K562 (cell line): ENCODE measurements at regions not wholly inside any gene's neighbourhood (a gene's known extent, or its start where the extent isn't known, plus 50 kb on each side); places are given as distances from the start of the nearest gene placed in this dataset.

Experiments used
- ATAC-seq: fragments of 200-7000 bp; cut with Tn5 transposase; 3 replicates; pipeline ENCODE4 v1.9.1; 2020; ENCODE audit warnings: moderate library complexity
- BruUV-seq: library from RNA; stranded (reverse); fragments of 400-500 nt; replicated peaks from 2 replicates; lab custom pipeline; 2021; lab: Mats Ljungman, UMichigan
- CTCF ChIA-PET: fragments of 300-600 bp; formaldehyde crosslinking; extraction: SDS; loops from one replicate; lab custom pipeline; 2021; ENCODE audit warnings: low intra/inter-chr PET ratio; lab: Yijun Ruan, JAX
- POLR2A ChIA-PET: fragments of 300-600, 350-650 bp; sonication (Branson Sonifier 250); formaldehyde crosslinking; extraction: SDS; loops from one replicate; lab custom pipeline; 2021; ENCODE audit warnings: antibody characterized with exemption, inconsistent platforms; lab: Yijun Ruan, JAX
- DNase-seq, 4 experiments: peaks; one replicate each; pipeline versions ENCODE4 v3.0.0 to v3.0.0-alpha.2; 2011 to 2018; ENCODE audit warnings: low spot score in 3 of 4, mixed read lengths in 3 of 4; ENCODE audit errors: extremely low read depth in 1 of 4
- FAIRE-seq: peaks from 2 replicates; lab custom pipeline; 2011; peaks lifted over from hg19 to GRCh38; lab: Jason Lieb, UNC
- H2AFZ ChIP-seq: 2 replicates; pipeline ENCODE4 v1.6.0; 2011; ENCODE audit warnings: low read depth, low read length, control low read depth, inconsistent platforms
- H3K27ac ChIP-seq: fragments of 200-600 bp; 3 replicates; pipeline ENCODE4 v1.8.0; 2011; ENCODE audit warnings: low read depth, mild to moderate bottlenecking, control low read depth, inconsistent platforms, low read length, moderate library complexity, mixed read lengths; ENCODE audit errors: extremely low read depth
- H3K27me3 ChIP-seq, 2 experiments: fragments of 300-600 bp in 1 of 2; 2 replicates in 1 of 2; 3 replicates in 1 of 2; pipeline versions ENCODE4 v1.6.0 to v1.8.0; 2011; ENCODE audit warnings: inconsistent platforms in 2 of 2, low read length in 2 of 2, mild to moderate bottlenecking in 1 of 2, mixed read lengths in 1 of 2, moderate library complexity in 1 of 2; ENCODE audit not compliant: control insufficient read depth in 2 of 2, insufficient read depth in 2 of 2
- H3K36me3 ChIP-seq: fragments of 300-600 bp; 3 replicates; pipeline ENCODE4 v1.8.0; 2011; ENCODE audit warnings: mild to moderate bottlenecking, low read length, inconsistent platforms; ENCODE audit not compliant: control insufficient read depth, insufficient read depth
- H3K4me1 ChIP-seq, 2 experiments: fragments of 200-600 bp in 1 of 2; replicated peaks in 1 of 2; 2 replicates in 1 of 2; 3 replicates in 1 of 2; pipeline versions ENCODE4 v1.5.1 to v1.8.0; 2011; ENCODE audit warnings: inconsistent platforms in 2 of 2, low read length in 2 of 2, mild to moderate bottlenecking in 1 of 2, mixed read lengths in 1 of 2, moderate library complexity in 1 of 2; ENCODE audit not compliant: control insufficient read depth in 2 of 2, insufficient read depth in 2 of 2
- H3K4me2 ChIP-seq: 2 replicates; pipeline ENCODE4 v1.6.1; 2011; ENCODE audit warnings: low read length, control low read depth, inconsistent platforms, mixed read lengths; ENCODE audit not compliant: insufficient read depth
- H3K4me3 ChIP-seq: fragments of 200-600 bp; sonication (generic), shearing (Covaris generic); 2 replicates; pipeline ENCODE4 v1.5.1; 2016; ENCODE audit warnings: control low read depth, inconsistent platforms
- H3K79me2 ChIP-seq: fragments of 200-600 bp; 3 replicates; pipeline ENCODE4 v1.8.0; 2011; ENCODE audit warnings: low read length, inconsistent platforms; ENCODE audit not compliant: control insufficient read depth, insufficient read depth
- H3K9ac ChIP-seq, 2 experiments: 2 replicates each; pipeline versions ENCODE4 v1.6.0 to v1.6.1; 2011; ENCODE audit warnings: low read depth in 2 of 2, low read length in 2 of 2, control low read depth in 1 of 2, inconsistent platforms in 1 of 2, mild to moderate bottlenecking in 1 of 2, mixed read lengths in 1 of 2; ENCODE audit not compliant: insufficient read depth in 1 of 2
- H3K9me1 ChIP-seq: one replicate; pipeline ENCODE4 v1.6.0; 2011; ENCODE audit warnings: inconsistent platforms, mild to moderate bottlenecking, low read length, moderate library complexity; ENCODE audit not compliant: control insufficient read depth, insufficient read depth
- H3K9me3 ChIP-seq: replicated peaks from 2 replicates; pipeline ENCODE4 v1.5.1; 2011; ENCODE audit warnings: low read depth, low read length, inconsistent platforms; ENCODE audit not compliant: control insufficient read depth, insufficient read depth
- H4K20me1 ChIP-seq: replicated peaks from 2 replicates; pipeline ENCODE4 v1.6.1; 2011; ENCODE audit warnings: low read length, inconsistent platforms, mixed read lengths; ENCODE audit not compliant: control insufficient read depth, insufficient read depth
- BRCA1 ChIP-seq, 2 experiments: fragments of 450-650 bp in 1 of 2; sonication (generic) in 1 of 2; formaldehyde crosslinking in 1 of 2; IDR thresholded peaks; 2 replicates each; pipeline versions ENCODE4 v1.5.0 to v1.6.1; 2017 to 2020; ENCODE audit warnings: mild to moderate bottlenecking in 1 of 2, missing genetic modification reagents in 1 of 2
- CXXC5 ChIP-seq: fragments of 250-450 bp; sonication (Bioruptor Pico); IDR thresholded peaks from 2 replicates; pipeline ENCODE4 v1.8.0; 2022; ENCODE audit warnings: inconsistent platforms, mild to moderate bottlenecking, moderate library complexity
- HMGN3 ChIP-seq: IDR thresholded peaks from 2 replicates; pipeline ENCODE4 v1.6.1; 2011; ENCODE audit warnings: borderline replicate concordance, low read depth, mild to moderate bottlenecking, mixed read lengths, low read length; ENCODE audit not compliant: insufficient read length; ENCODE audit errors: extremely low read depth
- KLF16 ChIP-seq: IDR thresholded peaks from 2 replicates; pipeline ENCODE4 v1.6.1; 2016; ENCODE audit warnings: antibody characterized with exemption
- PHB2 ChIP-seq: fragments of 450-650 bp; IDR thresholded peaks from 2 replicates; pipeline ENCODE4 v1.6.1; 2017; ENCODE audit warnings: low read depth
- SMC3 ChIP-seq: conservative IDR thresholded peaks from 2 replicates; pipeline ENCODE4 v1.6.1; 2011; ENCODE audit warnings: low read depth, low read length, improper control_type of control experiment; ENCODE audit not compliant: insufficient read depth
- TARDBP ChIP-seq: fragments of 450-650 bp; IDR thresholded peaks from 2 replicates; pipeline ENCODE4 v1.6.1; 2016
- ZNF165 ChIP-seq: fragments of 250-450 bp; sonication (Bioruptor Pico); IDR thresholded peaks from 2 replicates; pipeline ENCODE4 v1.4.0; 2020; ENCODE audit warnings: borderline replicate concordance
- ZNF282 ChIP-seq: sonication (generic); formaldehyde crosslinking; IDR thresholded peaks from 2 replicates; pipeline ENCODE4 v1.8.1; 2023; ENCODE audit warnings: missing genetic modification reagents
- ZNF431 ChIP-seq: sonication (generic); formaldehyde crosslinking; IDR thresholded peaks from 2 replicates; pipeline ENCODE4 v1.8.0; 2022; ENCODE audit warnings: mild to moderate bottlenecking, missing genetic modification reagents
- WGBS: fragments of 100-300 bp; shearing (Covaris generic); methylation state at CpG from one replicate; pipeline ENCODE4 v1.1.6; 2016; ENCODE audit warnings: low coverage, mixed read lengths; ENCODE audit not compliant: insufficient coverage; ENCODE audit errors: missing lambda C conversion rate; 5-methylcytosine and 5-hydroxymethylcytosine counted together
- in situ Hi-C: fragments of 300-500 bp; cut with MboI; formaldehyde crosslinking; loops from 4 replicates; pipeline ENCODE4 v1.15.0; 2018; ENCODE audit warnings: inconsistent platforms, mixed read lengths
- intact Hi-C: fragments of 100-400 bp; cut with micrococcal nuclease; formaldehyde crosslinking; loops from 2 replicates; pipeline ENCODE4 v1.14.2; 2022
- TF ChIP-seq, protein P1 (sequence below): sonication (generic); formaldehyde crosslinking; IDR thresholded peaks from 2 replicates; pipeline ENCODE4 v1.4.0; 2020; ENCODE audit warnings: mild to moderate bottlenecking, missing genetic modification reagents

DNA sequence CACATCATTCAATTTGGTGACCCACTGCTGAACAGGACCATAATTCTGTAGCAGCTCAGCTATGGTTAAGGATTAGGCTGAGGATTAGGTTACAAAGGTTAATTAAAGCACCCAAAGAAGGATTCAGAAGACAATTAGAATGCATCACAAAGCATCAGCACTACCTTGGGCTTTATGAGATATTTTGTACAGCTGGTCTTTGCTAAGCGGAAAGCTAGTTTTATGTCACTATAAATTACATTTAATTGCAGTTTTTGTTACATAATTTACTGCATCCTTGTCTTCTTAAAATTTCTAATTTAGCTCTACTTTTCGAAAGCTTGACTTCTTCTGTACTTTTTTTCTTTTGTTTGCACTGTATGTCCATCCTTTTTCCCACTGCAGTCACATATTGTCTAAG, 711.5 kb downstream of the RPS29 start (continued):
- TF ChIP-seq PHB2: no peak
- TF ChIP-seq BRCA1 (IDR thresholded peaks at IDR 0.05): no peak
- TF ChIP-seq BRCA1 (CRISPR knock-in tag; IDR thresholded peaks at IDR 0.05): no peak
- TF ChIP-seq, protein P1, sequence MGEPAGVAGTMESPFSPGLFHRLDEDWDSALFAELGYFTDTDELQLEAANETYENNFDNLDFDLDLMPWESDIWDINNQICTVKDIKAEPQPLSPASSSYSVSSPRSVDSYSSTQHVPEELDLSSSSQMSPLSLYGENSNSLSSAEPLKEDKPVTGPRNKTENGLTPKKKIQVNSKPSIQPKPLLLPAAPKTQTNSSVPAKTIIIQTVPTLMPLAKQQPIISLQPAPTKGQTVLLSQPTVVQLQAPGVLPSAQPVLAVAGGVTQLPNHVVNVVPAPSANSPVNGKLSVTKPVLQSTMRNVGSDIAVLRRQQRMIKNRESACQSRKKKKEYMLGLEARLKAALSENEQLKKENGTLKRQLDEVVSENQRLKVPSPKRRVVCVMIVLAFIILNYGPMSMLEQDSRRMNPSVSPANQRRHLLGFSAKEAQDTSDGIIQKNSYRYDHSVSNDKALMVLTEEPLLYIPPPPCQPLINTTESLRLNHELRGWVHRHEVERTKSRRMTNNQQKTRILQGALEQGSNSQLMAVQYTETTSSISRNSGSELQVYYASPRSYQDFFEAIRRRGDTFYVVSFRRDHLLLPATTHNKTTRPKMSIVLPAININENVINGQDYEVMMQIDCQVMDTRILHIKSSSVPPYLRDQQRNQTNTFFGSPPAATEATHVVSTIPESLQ (CRISPR knock-in tag): no peak
- no peak for TF ChIP-seq ZNF431

DNA sequence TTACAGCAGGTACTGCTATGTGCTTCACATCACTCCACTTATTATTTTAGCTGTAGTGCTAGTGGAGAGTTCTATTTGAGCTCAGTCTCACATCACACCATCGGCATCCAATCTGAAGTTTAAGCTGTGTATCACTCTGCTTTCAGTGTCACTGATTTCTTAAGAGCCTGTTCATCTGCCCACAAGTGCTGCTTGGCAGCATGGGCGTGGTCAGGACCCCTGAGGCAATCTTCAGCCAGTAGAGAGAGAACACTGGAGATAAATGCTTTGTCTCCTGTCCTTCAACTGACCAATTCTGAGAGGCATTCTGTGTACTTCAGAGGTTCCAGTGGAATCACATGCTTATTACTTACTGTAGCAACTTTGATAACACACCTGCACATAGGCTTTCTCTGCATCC, 728.8 kb downstream of the RPS29 start:
- ChIA-PET CTCF (no interaction called here), POLR2A (no interaction called here)
- intact Hi-C loops: no loop called here
- no peak for DNase-seq
- Histone ChIP-seq H3K9me3 (no peaks in the 10 kb centered on the region), H4K20me1 (no peaks in the 10 kb centered on the region), H3K4me2 (no peak overlapping the region), H3K9ac (no peak overlapping the region), H3K36me3 (no peaks in the 10 kb centered on the region), H3K4me1 (no peaks in the 10 kb centered on the region), H3K27ac (no peak overlapping the region), H2AFZ (no peak overlapping the region), H3K79me2 (no peaks in the 10 kb centered on the region), H3K9me1 (no peaks in the 10 kb centered on the region), H3K27me3 (no peaks in the 10 kb centered on the region), H3K4me3 (no peak overlapping the region)
- WGBS: 0% methylated on average over 1 of the region's 2 CpGs
- no peak for FAIRE-seq
- ATAC-seq: no peak
- BruUV-seq: no TSS peak
- in situ Hi-C loops: no loop called here
- TF ChIP-seq TARDBP (no peak), CXXC5 (no peak), ZNF165 (CRISPR knock-in tag) (no peak), HMGN3 (no peak), KLF16 (no peak), ZNF282 (no peak), SMC3 (no peak)
